GM12892 (cell line): ENCODE measurements at regions not wholly inside any gene's neighbourhood (a gene's known extent, or its start where the extent isn't known, plus 50 kb on each side); places are given as distances from the start of the nearest gene placed in this dataset.

Source experiments
- DNase-seq: peaks from one replicate; pipeline ENCODE4 v3.0.0; 2011; ENCODE audit not compliant: insufficient read length
- FAIRE-seq: peaks from 2 replicates; lab custom pipeline; 2011; peaks lifted over from hg19 to GRCh38; lab: Jason Lieb, UNC
- POLR2A ChIP-seq: IDR thresholded peaks from 2 replicates; pipeline ENCODE4 v1.6.1; 2011; ENCODE audit warnings: low read depth, low read length, control low read depth
- POLR2AphosphoS5 ChIP-seq: IDR thresholded peaks from 2 replicates; pipeline ENCODE4 v1.6.1; 2011; ENCODE audit warnings: low read depth, low read length, control low read depth
- TAF1 ChIP-seq: IDR thresholded peaks from 2 replicates; pipeline ENCODE4 v1.6.1; 2011; ENCODE audit warnings: low read depth, mild to moderate bottlenecking, control low read depth, low read length, borderline replicate concordance

GRCh38 chr20:10771435-10772140, 97.8 kb upstream of the JAG1 start:
- TF ChIP-seq TAF1 (no peak), POLR2A (no peak), POLR2AphosphoS5 (no peak)
- no peak for DNase-seq
- no peak for FAIRE-seq

- no peak for DNase-seq
- FAIRE-seq = no peak
- TF ChIP-seq POLR2A (no peak), POLR2AphosphoS5 (no peak), TAF1 (no peak)
These were observed 100.7 kb upstream of the JAG1 start for GRCh38 chr20:10774357-10774943.

GRCh38 chr20:10777710-10778109, 103.9 kb upstream of the JAG1 start:
- TF ChIP-seq POLR2AphosphoS5 (no peak), TAF1 (no peak), POLR2A (no peak)

GRCh38 chr20:10779911-10780310, 106.1 kb upstream of the JAG1 start:
- FAIRE-seq = no peak
- no peak for TF ChIP-seq POLR2AphosphoS5
- TF ChIP-seq TAF1 = no peak
- no peak for TF ChIP-seq POLR2A

More at GRCh38 chr20:10777710-10778109, 103.9 kb upstream of the JAG1 start:
- DNase-seq (no peak), FAIRE-seq (no peak)

GRCh38 chr20:10780901-10781300, 107.1 kb upstream of the JAG1 start:
- DNase-seq = no peak
- TF ChIP-seq POLR2A = no peak
- TF ChIP-seq TAF1 = no peak
- no peak for TF ChIP-seq POLR2AphosphoS5
- FAIRE-seq = no peak

More at GRCh38 chr20:10779911-10780310, 106.1 kb upstream of the JAG1 start:
- DNase-seq = no peak

GRCh38 chr20:10781526-10781925, 107.7 kb upstream of the JAG1 start:
- TF ChIP-seq TAF1 (no peak), POLR2AphosphoS5 (no peak), POLR2A (no peak)
- DNase-seq (no peak), FAIRE-seq (no peak)

- TF ChIP-seq TAF1 (no peak), POLR2A (no peak), POLR2AphosphoS5 (no peak)
- no peak for DNase-seq
- FAIRE-seq = no peak
These were observed 110.1 kb upstream of the JAG1 start for GRCh38 chr20:10783707-10784553.

- TF ChIP-seq TAF1 (no peak), POLR2A (no peak), POLR2AphosphoS5 (no peak)
- FAIRE-seq (no peak), DNase-seq (no peak)
These were observed 110.9 kb upstream of the JAG1 start for GRCh38 chr20:10784554-10785183.

- DNase-seq (no peak), FAIRE-seq (no peak)
- TF ChIP-seq POLR2AphosphoS5 = no peak
- no peak for TF ChIP-seq POLR2A
- TF ChIP-seq TAF1 = no peak
These were observed 112.9 kb upstream of the JAG1 start for GRCh38 chr20:10786678-10787077.

GRCh38 chr20:10788055-10788454, 114.3 kb upstream of the JAG1 start:
- FAIRE-seq (no peak), DNase-seq (no peak)
- TF ChIP-seq TAF1 (no peak), POLR2A (no peak), POLR2AphosphoS5 (no peak)

- no peak for FAIRE-seq
- TF ChIP-seq TAF1 (no peak), POLR2A (no peak), POLR2AphosphoS5 (no peak)
- no peak for DNase-seq
These were observed 115.1 kb upstream of the JAG1 start for GRCh38 chr20:10788877-10789276.
